NT2/D1 (cell line): ENCODE measurements at regions not wholly inside any gene's neighbourhood (a gene's known extent, or its start where the extent isn't known, plus 50 kb on each side); places are given as distances from the start of the nearest gene placed in this dataset.

Experiments used
- SUZ12 ChIP-seq: IDR thresholded peaks from 2 replicates; pipeline ENCODE4 v1.6.1; 2011; ENCODE audit not compliant: insufficient read length, insufficient read depth; ENCODE audit errors: extremely low read depth
- ZNF274 ChIP-seq: IDR thresholded peaks from 2 replicates; pipeline ENCODE4 v1.6.1; 2011; ENCODE audit warnings: mild to moderate bottlenecking, low read depth, low read length

GRCh38 chr16:58863042-58863441 lies 128.9 kb upstream of the GOT2 start:
- TF ChIP-seq SUZ12, result no peak
- no peak for TF ChIP-seq ZNF274
